ENCODE measurements at regions not wholly inside any gene's neighbourhood (a gene's known extent, or its start where the extent isn't known, plus 50 kb on each side); places are given as distances from the start of the nearest gene placed in this dataset.

GRCh38 chr2:239762655-239763269 lies 262.4 kb downstream of the NDUFA10 start:
- no peak for DNase-seq (ENCODE audit: low spot score)

GRCh38 chr2:239762106-239762505 lies 263.0 kb downstream of the NDUFA10 start:
- no peak for DNase-seq (ENCODE audit: low spot score)

GRCh38 chr2:239760596-239760995 lies 264.5 kb downstream of the NDUFA10 start:
- no peak for DNase-seq (ENCODE audit: low spot score)

- no peak for DNase-seq (ENCODE audit: low spot score)
These were observed 266.8 kb downstream of the NDUFA10 start for GRCh38 chr2:239758279-239758877.

GRCh38 chr2:239756790-239757760 lies 268.1 kb downstream of the NDUFA10 start:
- DNase-seq (ENCODE audit: low spot score), result no peak

- no peak for DNase-seq (ENCODE audit: low spot score)
These were observed 268.9 kb downstream of the NDUFA10 start for GRCh38 chr2:239756031-239756789.

- DNase-seq (ENCODE audit: low spot score), result no peak
These were observed 271.7 kb downstream of the NDUFA10 start for GRCh38 chr2:239753401-239753837.

- DNase-seq (ENCODE audit: low spot score), result no peak
These were observed 272.2 kb downstream of the NDUFA10 start for GRCh38 chr2:239752951-239753350.

GRCh38 chr2:239751679-239752355 lies 273.3 kb downstream of the NDUFA10 start:
- no peak for DNase-seq (ENCODE audit: low spot score)

- DNase-seq (ENCODE audit: low spot score), result no peak
These were observed 274.0 kb downstream of the NDUFA10 start for GRCh38 chr2:239750929-239751678.

- no peak for DNase-seq (ENCODE audit: low spot score)
These were observed 274.9 kb downstream of the NDUFA10 start for GRCh38 chr2:239750045-239750835.

GRCh38 chr2:239749272-239749873 lies 275.8 kb downstream of the NDUFA10 start:
- DNase-seq (ENCODE audit: low spot score), result no peak

GRCh38 chr2:239748811-239749210 lies 276.3 kb downstream of the NDUFA10 start:
- DNase-seq (ENCODE audit: low spot score), result no peak

- no peak for DNase-seq (ENCODE audit: low spot score)
These were observed 277.4 kb downstream of the NDUFA10 start for GRCh38 chr2:239747771-239748170.

GRCh38 chr2:239747274-239747673 lies 277.9 kb downstream of the NDUFA10 start:
- DNase-seq (ENCODE audit: low spot score), result no peak

GRCh38 chr2:239746559-239747246 lies 278.4 kb downstream of the NDUFA10 start:
- no peak for DNase-seq (ENCODE audit: low spot score)

- no peak for DNase-seq (ENCODE audit: low spot score)
These were observed 279.5 kb downstream of the NDUFA10 start for GRCh38 chr2:239745386-239746227.
